ENCODE measurements at regions not wholly inside any gene's neighbourhood (a gene's known extent, or its start where the extent isn't known, plus 50 kb on each side); places are given as distances from the start of the nearest gene placed in this dataset.

- no peak overlapping the region for H3K9ac ChIP-seq (ENCODE audit: low read depth in 1 of 2, low read length in 2 of 2)
- no peak overlapping the region for H3K27ac ChIP-seq (ENCODE audit: low read depth in 1 of 2, low read length in 2 of 2)
- peaks cover 0 to 1% (median 0%) of the 10 kb centered on the region in 4 donors for H3K9me3 ChIP-seq (ENCODE audit: control insufficient read depth in 4 of 4, low read length in 3 of 4)
- no peak overlapping the region for H3K4me3 ChIP-seq (ENCODE audit: low read depth in 1 of 3, low read length in 3 of 3)
- TF ChIP-seq TAF1 (conservative IDR thresholded peaks at IDR 0.05) (no peak), ATF3 (IDR thresholded peaks at IDR 0.05) (no peak), MAX (IDR thresholded peaks at IDR 0.05) (no peak), JUND (IDR thresholded peaks at IDR 0.05) (no peak)
- H3K27me3 ChIP-seq (ENCODE audit: control insufficient read depth in 4 of 4, insufficient read depth in 4 of 4, low read length in 3 of 4): no peaks in the 10 kb centered on the region
- H3K36me3 ChIP-seq (ENCODE audit: control insufficient read depth in 4 of 4, insufficient read depth in 3 of 4, low read depth in 1 of 4, low read length in 3 of 4): no peaks in the 10 kb centered on the region
- H3K4me1 ChIP-seq (ENCODE audit: control insufficient read depth in 4 of 4, insufficient read depth in 4 of 4, low read length in 3 of 4): peaks cover 0 to 2% (median 0%) of the 10 kb centered on the region in 4 donors
- DNase-seq (ENCODE audit: low spot score): no peak
- WGBS: 56% methylated on average over 1 of the region's 1 CpG
Measured at GRCh38 chr6:144678844-144679243, 393.7 kb downstream of the UTRN start.

GRCh38 chr6:144681334-144681733 is 396.2 kb downstream of the UTRN start:
- H3K4me3 ChIP-seq (ENCODE audit: low read depth in 1 of 3, low read length in 3 of 3): no peak overlapping the region
- 82% methylated on average over 3 of the region's 3 CpGs for WGBS
- H3K27ac ChIP-seq (ENCODE audit: low read depth in 1 of 2, low read length in 2 of 2): no peak overlapping the region
- no peaks in the 10 kb centered on the region for H3K9me3 ChIP-seq (ENCODE audit: control insufficient read depth in 4 of 4, low read length in 3 of 4)
- no peaks in the 10 kb centered on the region for H3K27me3 ChIP-seq (ENCODE audit: control insufficient read depth in 4 of 4, insufficient read depth in 4 of 4, low read length in 3 of 4)
- TF ChIP-seq SP1 (IDR thresholded peaks at IDR 0.05) (no peak), ATF3 (IDR thresholded peaks at IDR 0.05) (no peak), JUND (IDR thresholded peaks at IDR 0.05) (no peak), GABPA (IDR thresholded peaks at IDR 0.05 in 1 of 2, conservative IDR thresholded peaks at IDR 0.05 in 1 of 2) (no peak), EGR1 (IDR thresholded peaks at IDR 0.05; ENCODE audit: low read depth in 2 of 2) (no peak), YY1 (IDR thresholded peaks at IDR 0.05) (no peak), RXRA (IDR thresholded peaks at IDR 0.05) (no peak), HNF4A (conservative IDR thresholded peaks at IDR 0.05) (no peak), HNF4G (IDR thresholded peaks at IDR 0.05) (no peak), NR2F2 (IDR thresholded peaks at IDR 0.05) (no peak), CTCF (IDR thresholded peaks at IDR 0.05; ENCODE audit: low read depth, low read length, missing input control) (no peak), ZBTB33 (IDR thresholded peaks at IDR 0.05) (no peak), FOXA2 (IDR thresholded peaks at IDR 0.05) (no peak), REST (IDR thresholded peaks at IDR 0.05) (no peak), RAD21 (IDR thresholded peaks at IDR 0.05) (no peak), FOXA1 (IDR thresholded peaks at IDR 0.05) (no peak), MAX (IDR thresholded peaks at IDR 0.05) (no peak), TAF1 (conservative IDR thresholded peaks at IDR 0.05) (no peak)
- no peaks in the 10 kb centered on the region for H3K36me3 ChIP-seq (ENCODE audit: control insufficient read depth in 4 of 4, insufficient read depth in 3 of 4, low read depth in 1 of 4, low read length in 3 of 4)
- H3K9ac ChIP-seq (ENCODE audit: low read depth in 1 of 2, low read length in 2 of 2): no peak overlapping the region
- peaks cover 0 to 4% (median 2%) of the 10 kb centered on the region in 4 donors for H3K4me1 ChIP-seq (ENCODE audit: control insufficient read depth in 4 of 4, insufficient read depth in 4 of 4, low read length in 3 of 4)
- no peak for DNase-seq (ENCODE audit: low spot score)

All from liver (tissue), 8 donors.